Epithelial cell of prostate (primary cell): ENCODE measurements at regions not wholly inside any gene's neighbourhood (a gene's known extent, or its start where the extent isn't known, plus 50 kb on each side); places are given as distances from the start of the nearest gene placed in this dataset.

Experiments used
- DNase-seq: peaks from one replicate; pipeline ENCODE4 v3.0.0-alpha.2; 2011; ENCODE audit warnings: low read depth, low spot score
- H3K27ac ChIP-seq: fragments of 450-650 bp; 2 replicates; pipeline ENCODE4 v1.5.1; 2017; ENCODE audit warnings: mild to moderate bottlenecking

- no peak for DNase-seq
- no peak overlapping the region for H3K27ac ChIP-seq
These were observed 1234.8 kb downstream of the ADGRL3 start for GRCh38 chr4:62434921-62435320.

- peak overlapping the region; percentile 5 for H3K27ac ChIP-seq
- DNase-seq, result peak; percentile 40
These were observed 1231.5 kb downstream of the ADGRL3 start for GRCh38 chr4:62431513-62432231.

- DNase-seq, result no peak
- H3K27ac ChIP-seq, result no peak overlapping the region
These were observed 1229.2 kb downstream of the ADGRL3 start for GRCh38 chr4:62429297-62429696.

DNA sequence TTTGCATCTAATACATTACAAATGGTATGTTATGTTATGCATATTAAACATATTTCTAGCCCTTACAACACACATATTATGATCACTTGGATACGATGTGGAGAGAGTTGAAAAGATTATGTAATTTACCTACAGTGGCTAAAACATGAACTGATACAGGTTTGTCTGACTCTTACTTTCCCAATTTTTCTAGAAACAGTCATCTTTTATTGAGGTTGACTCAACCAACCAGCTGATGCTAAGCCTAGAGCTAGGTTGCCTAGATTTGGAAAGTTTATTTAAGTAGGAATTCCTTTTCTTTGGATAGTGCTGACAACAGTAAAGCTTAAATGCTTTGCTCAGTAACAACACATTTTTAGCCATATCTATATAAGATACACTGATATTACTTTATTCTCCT lies 1215.1 kb downstream of the ADGRL3 start:
- no peak overlapping the region for H3K27ac ChIP-seq
- no peak for DNase-seq

DNA sequence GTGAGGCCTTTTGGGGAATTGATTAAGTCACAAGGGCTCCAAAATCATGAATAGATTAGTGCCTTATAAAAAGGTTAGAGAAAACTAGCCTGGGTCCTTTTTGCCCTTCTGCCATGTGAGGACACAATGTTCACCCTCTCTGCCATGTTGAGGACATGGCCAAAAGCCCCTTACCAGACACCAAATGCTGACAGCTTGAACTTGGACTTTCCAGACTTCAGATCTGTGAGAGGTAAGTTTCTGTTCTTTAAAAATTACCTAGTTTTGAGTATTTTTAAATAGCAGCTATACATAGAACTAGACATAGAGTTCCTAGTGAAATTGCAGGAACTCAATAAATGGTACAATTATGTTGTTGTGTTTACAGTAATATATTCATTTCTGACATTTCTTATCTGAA lies 1214.4 kb downstream of the ADGRL3 start:
- no peak overlapping the region for H3K27ac ChIP-seq
- no peak for DNase-seq

- DNase-seq, result no peak
- H3K27ac ChIP-seq, result no peak overlapping the region
These were observed 1210.4 kb downstream of the ADGRL3 start for GRCh38 chr4:62410371-62411003.

DNA sequence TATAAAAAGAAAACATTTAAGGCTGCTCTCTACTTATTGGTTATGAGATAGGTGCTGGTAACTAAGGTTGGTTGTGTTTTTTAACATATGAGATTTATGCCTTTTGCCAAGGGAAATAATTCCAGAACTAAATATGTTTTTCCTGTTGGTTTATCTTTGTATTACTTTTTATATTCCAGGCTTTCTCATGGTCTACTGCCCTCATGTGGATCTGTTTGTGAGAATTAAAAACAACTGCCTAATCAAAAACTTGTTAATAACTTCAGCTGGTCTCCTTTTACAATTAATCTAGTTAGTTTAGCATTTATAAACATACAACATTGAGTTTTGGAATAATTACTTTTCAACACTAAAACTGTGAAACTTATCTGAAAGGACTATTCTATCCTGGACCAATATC lies 1208.3 kb downstream of the ADGRL3 start:
- DNase-seq, result no peak
- H3K27ac ChIP-seq, result no peak overlapping the region

DNA sequence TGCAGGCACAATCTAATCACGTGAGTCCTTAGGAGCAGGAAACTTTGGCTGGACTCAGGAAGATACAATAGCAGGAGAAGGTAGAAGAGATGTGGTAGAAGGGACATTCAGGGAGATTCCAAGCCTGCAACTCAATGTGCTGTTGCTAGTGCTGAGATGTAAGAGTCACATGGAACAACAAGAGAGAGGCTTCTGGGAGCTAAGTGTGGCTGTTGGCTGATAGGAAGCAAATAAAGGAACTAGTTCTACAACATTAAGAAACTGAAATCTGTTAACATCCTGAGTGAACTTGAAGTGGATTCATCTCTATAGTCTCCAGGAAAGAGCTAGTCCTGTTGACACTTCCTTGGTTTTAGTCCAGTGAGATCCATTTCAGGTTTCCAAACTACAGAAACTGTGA lies 1207.4 kb downstream of the ADGRL3 start:
- H3K27ac ChIP-seq, result no peak overlapping the region
- no peak for DNase-seq

GRCh38 chr4:62402088-62402806 lies 1202.1 kb downstream of the ADGRL3 start:
- no peak overlapping the region for H3K27ac ChIP-seq
- no peak for DNase-seq

GRCh38 chr4:62399242-62399641 lies 1199.1 kb downstream of the ADGRL3 start:
- DNase-seq, result no peak
- no peak overlapping the region for H3K27ac ChIP-seq

GRCh38 chr4:62398318-62398717 lies 1198.2 kb downstream of the ADGRL3 start:
- DNase-seq, result no peak
- H3K27ac ChIP-seq, result no peak overlapping the region

- no peak for DNase-seq
- no peak overlapping the region for H3K27ac ChIP-seq
These were observed 1194.6 kb downstream of the ADGRL3 start for GRCh38 chr4:62394766-62395165.

DNA sequence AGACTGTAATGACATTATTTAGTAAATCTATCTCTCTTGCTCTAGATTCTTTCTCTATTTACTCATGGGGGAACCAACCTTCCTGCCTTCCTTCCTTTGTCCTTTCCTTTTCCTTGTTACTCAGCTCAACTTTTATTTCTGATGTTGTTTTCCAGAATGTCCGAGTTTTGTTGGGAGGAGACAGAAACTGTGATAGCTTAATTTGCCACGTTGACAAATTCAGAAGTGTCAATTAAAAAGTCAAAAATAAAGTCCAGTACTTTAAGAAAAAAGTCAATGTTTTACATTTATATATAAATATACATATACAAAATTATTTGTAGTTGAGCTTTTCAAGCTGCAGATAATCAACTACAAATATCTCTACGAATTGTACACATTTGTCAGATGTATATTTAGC lies 1187.7 kb downstream of the ADGRL3 start:
- no peak overlapping the region for H3K27ac ChIP-seq
- DNase-seq, result no peak

- DNase-seq, result no peak
- H3K27ac ChIP-seq, result no peak overlapping the region
These were observed 1177.6 kb downstream of the ADGRL3 start for GRCh38 chr4:62377700-62378099.

DNA sequence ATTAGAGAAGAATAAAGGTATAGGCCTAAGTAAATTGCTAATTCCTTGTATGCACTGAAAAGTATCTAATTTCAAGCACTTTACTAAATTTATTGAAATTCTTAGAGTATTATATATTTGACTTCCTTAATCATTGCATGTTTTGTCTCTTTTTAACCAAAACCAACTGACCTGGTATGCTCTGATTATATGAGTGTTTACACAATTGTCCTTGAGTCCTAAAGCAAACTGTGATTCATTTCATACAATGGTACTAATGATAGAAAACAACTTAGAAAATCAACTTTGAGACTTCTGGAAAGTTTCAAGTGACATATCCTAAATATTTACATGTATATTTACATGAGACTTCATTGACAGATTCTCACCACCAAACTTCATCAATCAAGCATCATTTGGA lies 1177.1 kb downstream of the ADGRL3 start:
- no peak overlapping the region for H3K27ac ChIP-seq

GRCh38 chr4:62366939-62367338 lies 1166.8 kb downstream of the ADGRL3 start:
- H3K27ac ChIP-seq, result no peak overlapping the region
- no peak for DNase-seq

More for the DNA sequence above, 1177.1 kb downstream of the ADGRL3 start:
- DNase-seq, result no peak

DNA sequence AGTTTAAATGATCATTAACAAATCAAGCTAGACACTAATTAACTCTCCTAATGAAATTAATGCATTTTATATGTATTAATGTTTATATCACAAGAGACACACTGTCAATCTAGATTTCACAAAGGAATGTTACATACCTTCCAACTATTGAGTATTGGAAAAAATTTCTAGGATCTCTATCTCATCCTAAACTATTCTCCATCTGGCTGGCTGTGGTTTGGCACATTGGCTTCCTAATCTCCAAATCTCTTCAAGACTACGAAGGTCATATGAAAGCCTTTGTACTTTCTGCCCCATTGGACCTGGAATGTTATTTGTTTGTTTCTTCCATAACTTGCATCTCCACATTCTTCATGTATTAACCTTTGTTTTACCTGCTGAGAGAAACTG lies 1160.0 kb downstream of the ADGRL3 start:
- DNase-seq, result no peak
- H3K27ac ChIP-seq, result no peak overlapping the region

DNA sequence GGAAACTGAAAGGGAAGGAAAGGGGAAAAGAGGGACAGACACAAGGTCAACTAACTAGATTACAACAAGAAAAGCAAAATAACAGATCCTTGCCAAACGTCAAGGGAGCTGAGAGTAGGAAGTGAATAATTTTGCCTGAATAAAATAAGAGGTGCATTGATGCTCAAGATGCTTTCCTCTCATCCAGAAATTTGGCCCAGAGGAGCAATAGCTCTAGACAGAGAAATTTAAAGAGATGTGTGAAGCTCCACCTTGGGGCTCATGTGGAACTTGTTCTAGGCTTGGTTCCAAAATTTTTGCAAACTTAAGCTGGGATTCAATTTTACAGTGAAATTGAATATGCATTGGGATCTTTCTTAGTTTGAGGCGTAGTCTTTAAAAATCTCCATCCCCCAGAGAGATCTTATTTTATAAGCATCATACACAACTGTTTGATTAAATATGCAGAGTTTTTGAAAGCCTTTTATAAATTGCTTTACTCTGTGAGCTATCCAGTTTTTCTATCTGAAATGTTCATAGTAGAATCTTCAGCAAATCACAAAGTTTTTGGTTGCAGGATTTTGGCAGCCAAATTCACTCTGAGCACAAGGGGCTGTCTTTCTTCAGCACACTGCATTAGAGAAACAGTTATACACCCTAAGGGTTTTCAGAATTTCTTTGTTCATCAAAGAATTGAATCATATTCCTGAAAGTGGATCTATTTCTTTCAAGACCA lies 1159.5 kb downstream of the ADGRL3 start:
- DNase-seq, result no peak
- no peak overlapping the region for H3K27ac ChIP-seq

DNA sequence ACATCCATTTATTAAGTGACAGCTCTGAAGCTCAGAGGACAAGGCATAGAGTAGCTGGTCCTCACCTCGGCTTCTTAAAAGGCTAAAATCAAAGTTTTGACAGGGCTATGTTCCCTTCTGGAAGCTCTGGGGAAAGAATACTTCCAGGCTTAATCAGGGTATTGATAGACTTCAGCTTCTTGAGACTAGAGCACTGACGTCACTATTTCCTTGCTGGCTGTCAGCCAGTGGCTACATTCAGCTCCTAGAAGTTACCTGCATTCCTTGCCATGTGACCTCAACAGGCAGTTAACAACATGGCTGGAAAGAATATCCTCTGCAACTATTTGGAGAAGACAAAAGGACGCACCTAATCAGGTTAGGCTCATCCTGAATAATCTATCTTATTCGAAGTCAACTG lies 1144.8 kb downstream of the ADGRL3 start:
- DNase-seq, result no peak
- H3K27ac ChIP-seq, result no peak overlapping the region

GRCh38 chr4:62344474-62344873 lies 1144.3 kb downstream of the ADGRL3 start:
- no peak overlapping the region for H3K27ac ChIP-seq
- no peak for DNase-seq

DNA sequence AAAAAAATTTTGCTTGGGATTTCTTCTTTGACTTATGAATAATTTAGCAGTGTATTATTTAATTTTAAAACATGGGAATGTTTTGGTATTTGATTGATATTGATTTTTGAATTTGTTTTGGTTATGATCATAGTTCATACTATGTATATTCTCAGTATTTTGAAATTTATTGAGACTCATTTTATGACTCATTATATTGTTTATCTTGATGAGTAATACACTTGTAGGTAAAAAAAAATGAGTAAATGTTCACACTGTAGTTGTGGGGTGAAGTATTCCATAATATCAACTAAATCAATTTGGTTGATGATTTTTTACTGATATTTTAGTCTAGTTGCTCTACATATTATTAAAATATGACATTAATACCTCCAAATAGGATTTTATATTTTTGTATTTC lies 1142.2 kb downstream of the ADGRL3 start:
- DNase-seq, result no peak
- no peak overlapping the region for H3K27ac ChIP-seq
